Spleen (tissue), 7 donors: ENCODE measurements at regions not wholly inside any gene's neighbourhood (a gene's known extent, or its start where the extent isn't known, plus 50 kb on each side); places are given as distances from the start of the nearest gene placed in this dataset.

Experiments used
- CTCF ChIP-seq, 11 experiments: fragments of 200-600 bp in 7 of 11; fragments of 450-650 bp in 4 of 11; sonication (generic) in 4 of 11; IDR thresholded peaks in 8 of 11; conservative IDR thresholded peaks in 3 of 11; 1 replicate in 7 of 11; 2 replicates in 4 of 11; pipeline versions ENCODE4 v1.4.0 to v1.8.0; 2016 to 2021; ENCODE audit warnings: antibody characterized with exemption in 11 of 11, inconsistent platforms in 4 of 11, mild to moderate bottlenecking in 1 of 11
- POLR2A ChIP-seq, 3 donors: fragments of 450-650 bp; IDR thresholded peaks; one replicate each; pipeline ENCODE4 v1.5.1; 2017; ENCODE audit warnings: antibody characterized with exemption in 3 of 3, mild to moderate bottlenecking in 1 of 3
- POLR2AphosphoS5 ChIP-seq, 3 donors: sonication (generic); formaldehyde crosslinking; IDR thresholded peaks; one replicate each; pipeline ENCODE4 v1.5.1; 2017; ENCODE audit warnings: antibody characterized with exemption in 3 of 3
- donor health status: DM: no; HTN: no; CAD: no; lungs with moderate emphysema.
- donor health status: DM: no; HTN: no; CAD: no.
- donor health status: DM: no; HTN: no; CAD: no.

- TF ChIP-seq POLR2AphosphoS5 (IDR thresholded peaks at IDR 0.05) (no peak), CTCF (IDR thresholded peaks at IDR 0.05 in 8 of 11, conservative IDR thresholded peaks at IDR 0.05 in 3 of 11) (no peak), POLR2A (IDR thresholded peaks at IDR 0.05) (no peak)
Measured at GRCh38 chr14:80352471-80352870, 141.2 kb upstream of the DIO2 start.
